ENCODE measurements at regions not wholly inside any gene's neighbourhood (a gene's known extent, or its start where the extent isn't known, plus 50 kb on each side); places are given as distances from the start of the nearest gene placed in this dataset.

GRCh38 chr5:61657686-61658085 is 325.6 kb downstream of the ZSWIM6 start:
- TF ChIP-seq POLR2A (IDR thresholded peaks at IDR 0.05; ENCODE audit: low read depth, low read length) (no peak), POLR2AphosphoS5 (IDR thresholded peaks at IDR 0.05; ENCODE audit: low read depth, low read length) (no peak), TAF1 (IDR thresholded peaks at IDR 0.05; ENCODE audit: borderline replicate concordance, low read depth, low read length) (no peak)
- no peak for DNase-seq (ENCODE audit: insufficient read length)
- no peak for FAIRE-seq

GRCh38 chr5:61658592-61659008 is 326.5 kb downstream of the ZSWIM6 start:
- TF ChIP-seq POLR2A (IDR thresholded peaks at IDR 0.05; ENCODE audit: low read depth, low read length), result no peak
- TF ChIP-seq POLR2AphosphoS5 (IDR thresholded peaks at IDR 0.05; ENCODE audit: low read depth, low read length), result no peak
- TF ChIP-seq TAF1 (IDR thresholded peaks at IDR 0.05; ENCODE audit: borderline replicate concordance, low read depth, low read length), result no peak
- peak; percentile 87 for FAIRE-seq
- peak; percentile 45 for DNase-seq (ENCODE audit: insufficient read length)

- DNase-seq (ENCODE audit: insufficient read length), result no peak
- TF ChIP-seq POLR2A (IDR thresholded peaks at IDR 0.05; ENCODE audit: low read depth, low read length) (no peak), TAF1 (IDR thresholded peaks at IDR 0.05; ENCODE audit: borderline replicate concordance, low read depth, low read length) (no peak), POLR2AphosphoS5 (IDR thresholded peaks at IDR 0.05; ENCODE audit: low read depth, low read length) (no peak)
- FAIRE-seq, result no peak
Measured at GRCh38 chr5:61659221-61659696, 327.2 kb downstream of the ZSWIM6 start.

- no peak for DNase-seq (ENCODE audit: insufficient read length)
- FAIRE-seq, result no peak
- no peak for TF ChIP-seq POLR2A (IDR thresholded peaks at IDR 0.05; ENCODE audit: low read depth, low read length)
- no peak for TF ChIP-seq TAF1 (IDR thresholded peaks at IDR 0.05; ENCODE audit: borderline replicate concordance, low read depth, low read length)
- TF ChIP-seq POLR2AphosphoS5 (IDR thresholded peaks at IDR 0.05; ENCODE audit: low read depth, low read length), result no peak
Measured at GRCh38 chr5:61662670-61663069, 330.6 kb downstream of the ZSWIM6 start.

GRCh38 chr5:61666064-61666621 is 334.1 kb downstream of the ZSWIM6 start:
- no peak for FAIRE-seq
- DNase-seq (ENCODE audit: insufficient read length), result no peak
- TF ChIP-seq TAF1 (IDR thresholded peaks at IDR 0.05; ENCODE audit: borderline replicate concordance, low read depth, low read length) (no peak), POLR2A (IDR thresholded peaks at IDR 0.05; ENCODE audit: low read depth, low read length) (no peak), POLR2AphosphoS5 (IDR thresholded peaks at IDR 0.05; ENCODE audit: low read depth, low read length) (no peak)

- no peak for TF ChIP-seq POLR2A (IDR thresholded peaks at IDR 0.05; ENCODE audit: low read depth, low read length)
- no peak for TF ChIP-seq TAF1 (IDR thresholded peaks at IDR 0.05; ENCODE audit: borderline replicate concordance, low read depth, low read length)
- no peak for TF ChIP-seq POLR2AphosphoS5 (IDR thresholded peaks at IDR 0.05; ENCODE audit: low read depth, low read length)
- DNase-seq (ENCODE audit: insufficient read length), result no peak
- FAIRE-seq, result no peak
Measured at GRCh38 chr5:61667525-61668218, 335.6 kb downstream of the ZSWIM6 start.

GRCh38 chr5:61669531-61669930 is 337.5 kb downstream of the ZSWIM6 start:
- DNase-seq (ENCODE audit: insufficient read length), result no peak
- no peak for FAIRE-seq
- TF ChIP-seq TAF1 (IDR thresholded peaks at IDR 0.05; ENCODE audit: borderline replicate concordance, low read depth, low read length) (no peak), POLR2A (IDR thresholded peaks at IDR 0.05; ENCODE audit: low read depth, low read length) (no peak), POLR2AphosphoS5 (IDR thresholded peaks at IDR 0.05; ENCODE audit: low read depth, low read length) (no peak)

GRCh38 chr5:61670941-61671340 is 338.9 kb downstream of the ZSWIM6 start:
- FAIRE-seq, result no peak
- no peak for TF ChIP-seq TAF1 (IDR thresholded peaks at IDR 0.05; ENCODE audit: borderline replicate concordance, low read depth, low read length)
- TF ChIP-seq POLR2A (IDR thresholded peaks at IDR 0.05; ENCODE audit: low read depth, low read length), result no peak
- no peak for TF ChIP-seq POLR2AphosphoS5 (IDR thresholded peaks at IDR 0.05; ENCODE audit: low read depth, low read length)
- DNase-seq (ENCODE audit: insufficient read length), result no peak

- DNase-seq (ENCODE audit: insufficient read length), result no peak
- TF ChIP-seq POLR2A (IDR thresholded peaks at IDR 0.05; ENCODE audit: low read depth, low read length), result no peak
- no peak for TF ChIP-seq TAF1 (IDR thresholded peaks at IDR 0.05; ENCODE audit: borderline replicate concordance, low read depth, low read length)
- no peak for TF ChIP-seq POLR2AphosphoS5 (IDR thresholded peaks at IDR 0.05; ENCODE audit: low read depth, low read length)
Measured at GRCh38 chr5:61673007-61673735, 341.1 kb downstream of the ZSWIM6 start.

GRCh38 chr5:61674378-61674777 is 342.3 kb downstream of the ZSWIM6 start:
- DNase-seq (ENCODE audit: insufficient read length) (no peak), FAIRE-seq (no peak)
- TF ChIP-seq TAF1 (IDR thresholded peaks at IDR 0.05; ENCODE audit: borderline replicate concordance, low read depth, low read length) (no peak), POLR2AphosphoS5 (IDR thresholded peaks at IDR 0.05; ENCODE audit: low read depth, low read length) (no peak), POLR2A (IDR thresholded peaks at IDR 0.05; ENCODE audit: low read depth, low read length) (no peak)

More at GRCh38 chr5:61673007-61673735, 341.1 kb downstream of the ZSWIM6 start:
- FAIRE-seq, result no peak

- TF ChIP-seq POLR2AphosphoS5 (IDR thresholded peaks at IDR 0.05; ENCODE audit: low read depth, low read length) (no peak), POLR2A (IDR thresholded peaks at IDR 0.05; ENCODE audit: low read depth, low read length) (no peak), TAF1 (IDR thresholded peaks at IDR 0.05; ENCODE audit: borderline replicate concordance, low read depth, low read length) (no peak)
- DNase-seq (ENCODE audit: insufficient read length), result no peak
- FAIRE-seq, result no peak
Measured at GRCh38 chr5:61675015-61675692, 343.1 kb downstream of the ZSWIM6 start.
